ENCODE measurements at regions not wholly inside any gene's neighbourhood (a gene's known extent, or its start where the extent isn't known, plus 50 kb on each side); places are given as distances from the start of the nearest gene placed in this dataset.

DNA sequence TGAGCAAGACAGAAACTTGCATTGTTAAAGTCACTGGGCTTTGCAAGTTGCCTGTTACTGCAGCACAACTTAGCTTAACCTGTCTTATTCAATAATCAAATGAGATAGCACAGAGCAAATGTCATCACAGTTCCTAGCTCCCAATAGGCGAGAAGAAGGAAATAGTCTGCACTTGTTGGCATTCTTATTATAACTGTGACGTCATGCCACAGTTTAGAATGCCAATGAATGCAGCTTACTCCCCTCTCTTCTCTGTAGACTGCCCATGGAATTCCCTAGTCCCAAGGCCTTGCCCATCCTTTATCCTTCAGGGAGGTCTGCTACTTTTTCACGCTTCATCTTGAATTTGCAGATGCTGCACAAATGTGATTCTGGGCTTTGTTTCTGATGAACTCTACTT, 1094.9 kb upstream of the AUTS2 start:
- H3K9me3 ChIP-seq: no peaks in the 10 kb centered on the region
- DNase-seq (no peak), FAIRE-seq (no peak), ATAC-seq (no peak)
- intact Hi-C loops (cut with DNase I): no loop called here
- no peaks in the 10 kb centered on the region for H3K4me1 ChIP-seq
- H3K36me3 ChIP-seq: no peaks in the 10 kb centered on the region
- no peak overlapping the region for H3K27ac ChIP-seq
- WGBS, 2 donors: 71 to 78% methylated on average over 3 of the region's 3 CpGs
- no peak overlapping the region for H3K4me3 ChIP-seq
- TF ChIP-seq, protein P1, sequence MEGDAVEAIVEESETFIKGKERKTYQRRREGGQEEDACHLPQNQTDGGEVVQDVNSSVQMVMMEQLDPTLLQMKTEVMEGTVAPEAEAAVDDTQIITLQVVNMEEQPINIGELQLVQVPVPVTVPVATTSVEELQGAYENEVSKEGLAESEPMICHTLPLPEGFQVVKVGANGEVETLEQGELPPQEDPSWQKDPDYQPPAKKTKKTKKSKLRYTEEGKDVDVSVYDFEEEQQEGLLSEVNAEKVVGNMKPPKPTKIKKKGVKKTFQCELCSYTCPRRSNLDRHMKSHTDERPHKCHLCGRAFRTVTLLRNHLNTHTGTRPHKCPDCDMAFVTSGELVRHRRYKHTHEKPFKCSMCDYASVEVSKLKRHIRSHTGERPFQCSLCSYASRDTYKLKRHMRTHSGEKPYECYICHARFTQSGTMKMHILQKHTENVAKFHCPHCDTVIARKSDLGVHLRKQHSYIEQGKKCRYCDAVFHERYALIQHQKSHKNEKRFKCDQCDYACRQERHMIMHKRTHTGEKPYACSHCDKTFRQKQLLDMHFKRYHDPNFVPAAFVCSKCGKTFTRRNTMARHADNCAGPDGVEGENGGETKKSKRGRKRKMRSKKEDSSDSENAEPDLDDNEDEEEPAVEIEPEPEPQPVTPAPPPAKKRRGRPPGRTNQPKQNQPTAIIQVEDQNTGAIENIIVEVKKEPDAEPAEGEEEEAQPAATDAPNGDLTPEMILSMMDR (IDR thresholded peaks at IDR 0.05): no peak
- H3K27me3 ChIP-seq: no peaks in the 10 kb centered on the region

DNA sequence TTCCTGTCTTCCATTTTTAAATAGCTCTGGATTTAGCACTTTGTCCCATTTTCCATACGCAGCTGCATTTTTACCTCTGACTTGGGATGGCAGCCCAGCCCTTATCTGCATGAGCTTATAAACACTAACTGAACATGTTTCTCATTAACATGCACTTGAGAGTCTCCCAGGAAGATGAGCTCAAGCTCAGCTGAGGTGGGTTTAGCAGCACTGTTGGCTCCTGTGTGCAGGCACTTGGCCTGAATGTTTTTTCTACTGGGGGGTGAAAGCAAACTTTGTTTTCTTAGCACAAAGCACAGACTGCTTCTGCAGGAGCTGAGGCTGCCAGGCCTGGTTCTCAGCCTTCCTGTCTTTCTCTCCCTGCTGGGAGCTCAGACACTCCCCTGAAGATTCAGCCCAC, 1093.6 kb upstream of the AUTS2 start:
- Histone ChIP-seq H3K27me3 (no peaks in the 10 kb centered on the region), H3K4me3 (no peak overlapping the region), H3K4me1 (no peaks in the 10 kb centered on the region), H3K9me3 (no peaks in the 10 kb centered on the region), H3K27ac (no peak overlapping the region), H3K36me3 (no peaks in the 10 kb centered on the region)
- FAIRE-seq (no peak), DNase-seq (no peak), ATAC-seq (no peak)
- TF ChIP-seq, protein P1 (IDR thresholded peaks at IDR 0.05): no peak
- intact Hi-C loops (cut with DNase I): no loop called here
- WGBS, 2 donors: 41 to 54% methylated on average over 1 of the region's 1 CpG

DNA sequence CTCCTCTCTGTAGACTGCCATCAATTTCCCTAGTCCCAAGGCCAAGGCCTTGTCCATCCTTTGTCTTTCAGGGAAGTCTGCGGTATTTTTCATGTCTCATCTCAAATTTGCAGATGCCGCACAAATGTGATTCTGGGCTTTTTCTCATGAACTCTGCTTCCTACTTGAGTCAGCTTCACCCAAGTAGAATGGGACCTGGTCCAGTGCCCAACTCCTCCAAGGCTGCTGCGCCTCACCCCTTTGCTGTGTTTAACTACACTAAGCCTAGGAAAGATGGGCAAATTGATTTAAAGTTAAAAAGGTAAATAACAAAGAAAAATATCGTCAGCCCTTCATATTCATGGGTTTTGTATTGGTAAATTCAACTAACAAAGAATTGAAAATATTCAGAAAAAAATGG, 1092.6 kb upstream of the AUTS2 start:
- H3K27ac ChIP-seq: no peak overlapping the region
- FAIRE-seq (no peak), DNase-seq (no peak), ATAC-seq (no peak)
- intact Hi-C loops (cut with DNase I): no loop called here
- H3K4me3 ChIP-seq: no peak overlapping the region
- no peaks in the 10 kb centered on the region for H3K27me3 ChIP-seq
- 82 to 84% methylated on average over 4 of the region's 4 CpGs for WGBS, 2 donors
- H3K36me3 ChIP-seq: no peaks in the 10 kb centered on the region
- TF ChIP-seq, protein P1 (IDR thresholded peaks at IDR 0.05): no peak
- no peaks in the 10 kb centered on the region for H3K9me3 ChIP-seq
- no peaks in the 10 kb centered on the region for H3K4me1 ChIP-seq

DNA sequence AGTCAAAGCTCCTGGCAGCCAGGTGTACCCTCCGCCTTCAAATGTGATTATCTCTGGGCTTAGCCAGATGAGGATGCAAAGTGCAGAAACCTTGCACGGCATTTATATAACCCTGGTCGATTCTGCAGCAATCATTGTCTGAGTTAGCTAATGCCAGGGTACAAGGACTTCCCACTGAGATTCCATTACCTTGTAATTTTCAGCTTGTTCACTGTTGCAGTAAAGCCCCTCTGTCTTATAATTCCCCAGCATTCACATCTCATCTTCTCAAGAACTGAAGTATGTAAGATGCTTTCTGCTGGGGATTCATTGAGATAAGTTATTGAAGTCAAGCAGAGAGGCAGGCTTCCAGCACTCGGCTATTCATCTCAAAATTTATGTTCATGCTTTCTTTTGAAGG, 1090.6 kb upstream of the AUTS2 start:
- H3K9me3 ChIP-seq: no peaks in the 10 kb centered on the region
- FAIRE-seq (no peak), DNase-seq (no peak), ATAC-seq (no peak)
- no peak overlapping the region for H3K4me3 ChIP-seq
- no peaks in the 10 kb centered on the region for H3K36me3 ChIP-seq
- TF ChIP-seq, protein P1 (IDR thresholded peaks at IDR 0.05): no peak
- H3K27ac ChIP-seq: no peak overlapping the region
- intact Hi-C loops (cut with DNase I): no loop called here
- H3K27me3 ChIP-seq: no peaks in the 10 kb centered on the region
- 66 to 86% methylated on average over 4 of the region's 4 CpGs for WGBS, 2 donors
- no peaks in the 10 kb centered on the region for H3K4me1 ChIP-seq

DNA sequence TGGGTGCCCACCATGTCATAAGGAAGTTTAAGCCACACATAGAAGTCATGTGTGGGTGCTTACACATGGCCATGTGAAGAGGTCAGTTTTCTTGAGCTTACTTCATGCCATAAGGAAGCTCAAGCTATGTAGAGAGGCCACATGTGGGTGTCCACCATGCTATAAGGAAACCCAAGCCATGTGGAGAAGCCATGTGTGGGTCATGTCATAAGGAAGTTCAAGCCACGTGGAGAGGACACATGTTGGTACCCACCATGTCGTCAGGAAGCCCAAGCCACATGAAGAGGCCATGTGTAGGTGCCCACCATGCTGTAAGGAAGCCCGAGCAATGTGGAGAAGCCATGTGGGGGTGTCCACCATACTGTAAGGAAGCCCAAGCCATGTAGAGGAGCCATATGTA, 1089.2 kb upstream of the AUTS2 start:
- no peak for ATAC-seq

More for the DNA sequence above, 1089.2 kb upstream of the AUTS2 start:
- intact Hi-C loops (cut with DNase I): no loop called here
- H3K4me1 ChIP-seq: no peaks in the 10 kb centered on the region
- no peak overlapping the region for H3K4me3 ChIP-seq
- no peaks in the 10 kb centered on the region for H3K36me3 ChIP-seq
- no peak overlapping the region for H3K27ac ChIP-seq
- H3K27me3 ChIP-seq: no peaks in the 10 kb centered on the region
- no peak for FAIRE-seq
- TF ChIP-seq, protein P1 (IDR thresholded peaks at IDR 0.05): no peak
- H3K9me3 ChIP-seq: no peaks in the 10 kb centered on the region
- WGBS, 2 donors: 63 to 84% methylated on average over 3 of the region's 3 CpGs
- no peak for DNase-seq

Measured in pancreas (tissue), 10 donors.